Mucosa of descending colon (tissue), 3 donors: ENCODE measurements at regions not wholly inside any gene's neighbourhood (a gene's known extent, or its start where the extent isn't known, plus 50 kb on each side); places are given as distances from the start of the nearest gene placed in this dataset.

Experiments used
- ATAC-seq: fragments of 200-7000 bp; cut with Tn5 transposase; one replicate; pipeline ENCODE4 v1.9.1; 2020; ENCODE audit warnings: mild to moderate bottlenecking, moderate library complexity
- DNase-seq, 3 donors: peaks; one replicate each; pipeline ENCODE4 v3.0.0-alpha.2; 2020
- H3K36me3 ChIP-seq: fragments of 200-600 bp; one replicate; pipeline ENCODE4 v1.8.0; 2021; ENCODE audit warnings: low read depth, mild to moderate bottlenecking
- H3K4me1 ChIP-seq: fragments of 200-600 bp; one replicate; pipeline ENCODE4 v1.8.0; 2021; ENCODE audit warnings: low read depth, mild to moderate bottlenecking
- H3K4me3 ChIP-seq: fragments of 200-600 bp; one replicate; pipeline ENCODE4 v1.8.0; 2021; ENCODE audit warnings: mild to moderate bottlenecking
- H3K9me3 ChIP-seq: fragments of 200-600 bp; one replicate; pipeline ENCODE4 v1.8.0; 2021; ENCODE audit warnings: mild to moderate bottlenecking
- intact Hi-C, 2 donors: fragments of 100-400 bp; cut with DNase I in 1 of 2; cut with micrococcal nuclease in 1 of 2; formaldehyde crosslinking; loops; one replicate each; pipeline versions ENCODE4 v1.11.0 to v1.11.1; 2022; cut with DNase I, micrococcal nuclease
- TF ChIP-seq, protein P1 (sequence below): fragments of 200-600 bp; IDR thresholded peaks from one replicate; pipeline ENCODE4 v1.8.0; 2022; ENCODE audit warnings: antibody characterized with exemption, mild to moderate bottlenecking
- donor health status: DM: no; HTN: no; CAD: no; lungs with moderate emphysema.
- donor health status: DM: no; HTN: no; CAD: no.
- donor health status: DM: no; HTN: yes; CAD: no.

DNA sequence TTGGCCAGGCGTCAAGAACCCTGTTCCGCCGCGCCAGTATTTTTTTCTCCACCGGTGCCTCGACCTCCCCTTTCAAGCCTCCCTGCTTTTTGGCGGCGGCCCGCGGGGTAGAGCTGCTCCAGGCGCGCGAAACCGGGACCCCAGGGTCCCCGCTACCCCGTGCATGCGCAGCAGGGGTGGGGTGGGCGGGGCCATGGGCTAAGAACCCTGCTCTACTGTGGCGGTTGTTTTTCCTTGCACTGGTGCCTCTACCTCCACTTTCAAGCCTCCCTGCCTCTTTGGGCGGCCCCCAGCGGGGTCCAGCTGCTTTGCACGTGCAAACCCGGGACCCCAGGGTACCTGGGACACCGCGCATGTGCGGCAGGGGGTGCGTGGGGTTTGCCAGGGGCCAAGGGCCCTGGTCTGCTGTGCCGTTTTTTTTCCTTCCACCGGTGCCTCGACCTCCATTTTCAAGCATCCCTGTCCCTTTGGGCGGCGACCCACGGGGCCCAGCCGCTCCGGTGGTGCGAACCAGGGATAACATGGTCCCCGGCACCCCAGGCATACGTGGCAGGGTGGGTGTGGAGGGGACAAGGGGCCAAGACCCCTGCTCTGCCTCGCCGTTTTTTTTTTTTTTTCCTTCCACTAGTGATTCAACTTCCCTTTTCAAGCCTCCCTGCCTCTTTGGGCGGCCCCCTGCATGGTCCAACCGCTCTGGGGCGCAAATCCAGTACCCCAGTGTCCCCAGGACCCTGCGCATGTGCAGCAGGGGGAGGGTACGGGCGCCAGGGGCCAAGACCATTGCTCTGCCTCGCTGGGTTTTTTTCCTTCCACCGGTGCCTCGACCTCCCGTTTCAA, 326.8 kb downstream of the ALG10 start:
- DNase-seq (no peak), ATAC-seq (no peak)
- Histone ChIP-seq H3K9me3 (peaks cover 99% of the 10 kb centered on the region), H3K4me1 (no peaks in the 10 kb centered on the region), H3K36me3 (no peaks in the 10 kb centered on the region), H3K4me3 (no peak overlapping the region)
- TF ChIP-seq, protein P1, sequence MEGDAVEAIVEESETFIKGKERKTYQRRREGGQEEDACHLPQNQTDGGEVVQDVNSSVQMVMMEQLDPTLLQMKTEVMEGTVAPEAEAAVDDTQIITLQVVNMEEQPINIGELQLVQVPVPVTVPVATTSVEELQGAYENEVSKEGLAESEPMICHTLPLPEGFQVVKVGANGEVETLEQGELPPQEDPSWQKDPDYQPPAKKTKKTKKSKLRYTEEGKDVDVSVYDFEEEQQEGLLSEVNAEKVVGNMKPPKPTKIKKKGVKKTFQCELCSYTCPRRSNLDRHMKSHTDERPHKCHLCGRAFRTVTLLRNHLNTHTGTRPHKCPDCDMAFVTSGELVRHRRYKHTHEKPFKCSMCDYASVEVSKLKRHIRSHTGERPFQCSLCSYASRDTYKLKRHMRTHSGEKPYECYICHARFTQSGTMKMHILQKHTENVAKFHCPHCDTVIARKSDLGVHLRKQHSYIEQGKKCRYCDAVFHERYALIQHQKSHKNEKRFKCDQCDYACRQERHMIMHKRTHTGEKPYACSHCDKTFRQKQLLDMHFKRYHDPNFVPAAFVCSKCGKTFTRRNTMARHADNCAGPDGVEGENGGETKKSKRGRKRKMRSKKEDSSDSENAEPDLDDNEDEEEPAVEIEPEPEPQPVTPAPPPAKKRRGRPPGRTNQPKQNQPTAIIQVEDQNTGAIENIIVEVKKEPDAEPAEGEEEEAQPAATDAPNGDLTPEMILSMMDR: no peak
- intact Hi-C loops: no loop called here

DNA sequence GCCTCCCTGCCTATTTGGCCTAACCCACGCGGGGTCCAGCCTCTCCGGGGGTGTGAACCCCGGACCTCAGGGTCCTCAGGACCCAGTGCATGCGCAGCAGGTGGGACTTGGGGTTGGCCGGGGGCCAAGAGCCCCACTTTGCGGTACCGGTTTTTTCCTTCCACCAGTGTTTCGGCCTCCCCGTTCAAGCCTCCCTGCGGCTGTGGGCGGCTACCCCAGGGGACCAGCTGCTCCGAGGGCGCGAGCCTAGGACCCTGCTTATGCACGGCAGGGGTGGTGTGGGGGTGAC, 327.3 kb downstream of the ALG10 start:
- DNase-seq (no peak), ATAC-seq (no peak)
- Histone ChIP-seq H3K4me1 (no peaks in the 10 kb centered on the region), H3K36me3 (no peaks in the 10 kb centered on the region), H3K9me3 (peaks cover 99% of the 10 kb centered on the region), H3K4me3 (no peak overlapping the region)
- intact Hi-C loops: no loop called here
- TF ChIP-seq, protein P1: no peak

DNA sequence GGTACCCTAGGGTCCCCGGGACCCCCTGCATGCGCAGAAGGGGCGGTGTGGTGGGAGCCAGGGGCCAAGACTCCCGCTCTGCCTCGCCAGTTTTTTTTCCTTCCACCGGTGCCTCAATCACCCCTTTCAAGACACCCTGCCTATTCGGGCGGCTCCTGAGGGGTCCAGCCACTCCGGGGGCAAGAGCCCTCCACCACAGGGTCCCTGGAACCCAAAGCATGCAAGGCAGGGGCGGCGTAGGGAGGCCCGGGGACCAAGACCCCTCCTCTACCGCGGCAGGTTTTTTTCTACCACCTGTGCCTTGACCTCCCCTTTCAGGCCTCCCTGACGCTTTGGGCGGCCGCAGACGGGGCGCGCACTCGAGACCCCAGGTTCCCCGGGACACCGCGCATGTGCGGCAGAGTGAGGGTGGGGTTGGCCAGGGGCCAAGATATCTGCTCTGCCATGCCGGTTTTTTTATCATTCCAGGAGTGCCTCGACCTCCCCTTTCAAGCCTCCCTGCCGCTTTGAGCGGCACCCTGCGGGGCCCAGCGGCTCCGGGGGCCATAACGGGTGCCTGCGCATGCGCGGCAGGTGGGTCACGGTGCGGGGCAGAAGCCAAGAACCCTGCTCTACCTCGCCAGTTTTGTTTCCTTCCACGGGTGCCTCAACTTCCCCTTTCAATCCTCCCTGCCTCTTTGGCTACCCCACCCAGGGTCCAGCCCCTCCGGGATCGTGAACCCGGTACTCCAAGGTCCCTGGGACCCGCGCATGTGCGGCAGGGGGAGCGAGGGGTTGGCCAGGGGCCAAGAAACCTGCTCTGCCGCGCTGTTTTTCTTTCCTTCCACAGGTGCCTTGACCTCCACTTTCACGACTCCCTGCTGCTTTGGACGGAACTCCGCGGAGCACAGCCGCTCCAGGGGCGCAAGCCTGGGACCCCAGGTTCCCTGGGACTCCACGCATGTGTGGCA, 328.1 kb downstream of the ALG10 start:
- TF ChIP-seq, protein P1: no peak
- H3K4me3 ChIP-seq: no peak overlapping the region
- DNase-seq: no peak
- H3K36me3 ChIP-seq: no peaks in the 10 kb centered on the region
- peaks cover 99% of the 10 kb centered on the region for H3K9me3 ChIP-seq
- intact Hi-C loops: no loop called here
- no peak for ATAC-seq
- H3K4me1 ChIP-seq: no peaks in the 10 kb centered on the region

DNA sequence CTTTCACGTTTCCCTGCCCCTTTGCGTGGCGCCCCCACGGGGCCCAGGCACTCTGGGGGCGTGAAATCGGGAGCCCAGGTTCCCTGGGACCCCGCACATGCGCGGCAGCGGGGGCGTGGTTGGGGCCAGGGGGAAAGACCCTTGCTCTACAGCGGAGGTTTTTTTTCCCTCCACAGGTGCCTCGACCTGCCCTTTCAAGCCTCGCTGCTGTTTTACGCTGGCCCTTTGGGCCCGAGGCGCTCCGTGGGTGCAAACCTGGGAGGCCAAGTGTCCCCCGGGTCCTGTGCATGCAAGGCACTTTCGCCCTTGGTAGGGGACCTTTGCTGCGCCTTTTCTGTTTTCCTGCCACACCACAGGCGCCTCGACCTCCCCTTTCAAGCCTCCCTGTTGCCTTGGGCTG, 329.8 kb downstream of the ALG10 start:
- intact Hi-C loops: no loop called here
- DNase-seq: no peak
- Histone ChIP-seq H3K4me1 (no peaks in the 10 kb centered on the region), H3K36me3 (no peaks in the 10 kb centered on the region), H3K4me3 (no peak overlapping the region), H3K9me3 (peaks cover 99% of the 10 kb centered on the region)
- TF ChIP-seq, protein P1: no peak
- no peak for ATAC-seq

DNA sequence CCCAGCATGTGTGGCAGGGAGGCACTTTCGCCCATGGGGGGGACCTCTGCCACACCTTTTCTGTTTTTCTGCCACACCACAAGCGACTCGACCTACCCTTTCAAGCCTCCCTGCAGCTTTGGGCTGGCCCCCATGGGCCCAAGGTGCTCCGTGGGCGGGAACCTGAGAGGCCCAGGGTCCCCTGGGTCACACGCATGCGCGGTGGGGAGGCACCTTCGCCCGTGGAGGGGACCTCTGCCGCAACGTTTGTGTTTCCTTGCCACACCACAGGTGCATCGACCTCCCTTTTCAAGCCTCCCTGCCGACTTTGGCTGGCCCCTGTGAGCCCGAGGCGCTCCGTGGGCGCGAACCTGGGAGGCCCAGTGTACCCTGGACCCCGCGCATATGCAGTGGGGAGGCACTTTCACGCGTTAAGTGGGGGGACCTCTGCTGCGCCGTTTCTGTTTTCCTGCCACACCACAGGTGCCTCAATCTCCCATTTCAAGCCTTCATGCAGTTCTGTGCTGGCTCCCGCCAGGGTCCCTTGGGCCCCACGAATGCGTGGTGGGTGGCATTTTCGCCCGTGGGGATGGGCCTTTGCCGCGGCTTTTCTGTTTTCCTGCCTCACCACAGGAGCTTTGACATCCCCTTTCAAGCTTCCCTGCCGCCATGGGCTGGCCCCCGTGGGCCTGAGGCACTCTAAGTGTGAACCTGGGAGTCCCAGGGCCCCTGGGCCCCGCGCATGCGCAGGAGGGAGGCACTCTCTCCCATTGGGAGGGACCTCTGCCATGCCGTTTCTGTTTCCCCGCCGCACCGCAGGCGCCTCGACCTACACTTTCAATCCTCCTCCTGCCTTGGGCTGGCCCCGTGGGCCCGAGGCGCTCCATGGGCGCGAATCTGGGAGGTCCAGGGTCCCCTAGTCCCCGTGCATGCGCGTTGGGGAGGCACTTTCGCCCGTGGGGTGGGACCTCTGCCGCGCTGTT, 332.2 kb downstream of the ALG10 start:
- H3K9me3 ChIP-seq: peaks cover 100% of the 10 kb centered on the region
- intact Hi-C loops: no loop called here
- DNase-seq (no peak), ATAC-seq (no peak)
- TF ChIP-seq, protein P1: no peak
- H3K36me3 ChIP-seq: no peaks in the 10 kb centered on the region
- no peak overlapping the region for H3K4me3 ChIP-seq
- H3K4me1 ChIP-seq: no peaks in the 10 kb centered on the region
